HG03342 (cell line): ENCODE measurements at regions not wholly inside any gene's neighbourhood (a gene's known extent, or its start where the extent isn't known, plus 50 kb on each side); places are given as distances from the start of the nearest gene placed in this dataset.
"Not testable (repeated sequence)": the region's sequence is repeated elsewhere in the genome, so short reads cannot be mapped to it uniquely, and the experiment has no call there.

ENCODE experiments used
- ATAC-seq: cut with Tn5 transposase; IDR thresholded peaks from one replicate; pipeline ENCODE4 v1.9.1; 2021; ENCODE audit warnings: mild to moderate bottlenecking, moderate library complexity; ENCODE audit not compliant: unreplicated experiment

DNA sequence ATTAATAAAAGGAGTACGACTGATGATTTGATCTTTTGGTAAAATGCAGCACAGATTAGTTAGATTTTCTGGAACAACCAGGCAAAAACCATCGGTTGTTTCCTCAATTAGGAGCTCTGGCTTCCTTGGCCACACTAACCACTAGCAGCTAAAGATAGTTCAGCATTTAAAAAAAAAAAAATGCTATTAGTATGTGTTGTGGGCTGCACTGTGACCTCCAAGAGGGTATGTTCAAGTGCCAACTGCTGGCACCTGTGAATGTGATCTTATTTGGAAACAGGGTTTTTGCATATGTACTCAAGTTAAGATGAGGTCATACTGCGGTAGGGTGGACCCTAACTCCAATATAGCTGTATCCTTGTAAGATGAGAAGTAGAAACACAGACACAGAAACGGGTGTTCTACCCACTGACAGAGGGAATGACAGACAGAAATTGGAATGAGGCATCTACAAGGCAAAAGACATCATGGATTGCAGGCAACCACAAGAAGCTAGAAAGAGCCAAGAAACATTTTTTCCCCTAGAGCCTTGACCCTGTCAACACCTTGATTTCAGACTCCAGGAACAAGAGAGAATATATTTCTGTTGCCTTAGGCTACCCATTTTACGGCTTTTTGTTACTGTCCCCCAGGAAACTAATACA, 534.6 kb upstream of the ROBO2 start:
- no peak for ATAC-seq

GRCh38 chr3:76509179-76509830, 530.6 kb upstream of the ROBO2 start:
- no peak for ATAC-seq

- ATAC-seq = no peak
These were observed 525.1 kb upstream of the ROBO2 start for GRCh38 chr3:76514836-76515235.

GRCh38 chr3:76523337-76523736, 516.6 kb upstream of the ROBO2 start:
- ATAC-seq = no peak

GRCh38 chr3:76525726-76526125, 514.2 kb upstream of the ROBO2 start:
- ATAC-seq = no peak

DNA sequence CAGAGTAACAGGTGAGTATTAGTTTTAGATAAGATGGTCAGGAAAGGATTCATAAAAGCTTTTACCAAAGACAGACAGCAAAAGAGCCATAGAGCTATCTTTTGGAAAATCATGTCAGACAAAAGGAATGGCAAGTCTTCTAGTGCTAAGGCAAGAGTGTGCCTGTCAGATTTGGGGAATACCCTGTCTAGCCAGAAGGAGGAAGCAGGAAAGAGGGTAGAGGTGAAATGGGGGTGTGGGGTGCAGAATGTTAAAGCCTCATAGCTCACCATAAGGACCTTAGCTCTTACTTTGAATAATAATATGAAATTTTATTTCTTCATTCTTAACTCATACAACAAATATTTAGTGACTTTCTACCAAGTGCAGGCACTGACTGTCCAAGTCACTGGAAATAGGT, 512.1 kb upstream of the ROBO2 start:
- ATAC-seq = no peak

DNA sequence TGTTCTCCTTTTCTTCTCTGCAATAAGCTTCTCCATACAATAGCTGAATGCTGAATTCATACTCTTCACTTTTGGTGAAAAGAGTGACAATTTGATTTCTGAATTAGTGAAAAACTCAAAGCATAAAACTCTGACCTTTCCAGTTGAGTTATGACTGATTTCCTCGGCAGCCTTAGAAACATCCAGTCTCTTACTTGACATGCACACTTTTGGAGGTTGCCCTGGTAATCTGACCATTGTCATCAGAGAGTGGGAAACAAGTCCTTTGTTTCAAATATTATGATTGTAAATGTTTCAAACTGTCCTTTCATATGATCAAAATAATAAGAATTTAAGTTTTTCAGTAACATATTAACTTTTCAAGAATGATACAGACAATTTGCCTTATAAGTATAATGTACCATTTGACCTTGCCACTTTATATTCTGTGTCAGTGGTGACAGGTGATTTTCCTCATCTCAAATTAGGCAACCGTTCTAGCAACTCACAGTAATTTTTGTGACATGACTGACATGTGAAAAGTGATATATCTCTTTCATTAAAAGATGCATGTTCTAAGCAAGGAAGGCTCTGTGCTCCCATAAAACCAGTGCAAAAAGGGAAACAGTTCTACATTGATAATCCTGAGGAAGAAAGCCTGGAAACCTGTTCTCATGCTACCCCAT, 507.6 kb upstream of the ROBO2 start:
- ATAC-seq = no peak

GRCh38 chr3:76533710-76534109, 506.2 kb upstream of the ROBO2 start:
- not testable (repeated sequence) for ATAC-seq

DNA sequence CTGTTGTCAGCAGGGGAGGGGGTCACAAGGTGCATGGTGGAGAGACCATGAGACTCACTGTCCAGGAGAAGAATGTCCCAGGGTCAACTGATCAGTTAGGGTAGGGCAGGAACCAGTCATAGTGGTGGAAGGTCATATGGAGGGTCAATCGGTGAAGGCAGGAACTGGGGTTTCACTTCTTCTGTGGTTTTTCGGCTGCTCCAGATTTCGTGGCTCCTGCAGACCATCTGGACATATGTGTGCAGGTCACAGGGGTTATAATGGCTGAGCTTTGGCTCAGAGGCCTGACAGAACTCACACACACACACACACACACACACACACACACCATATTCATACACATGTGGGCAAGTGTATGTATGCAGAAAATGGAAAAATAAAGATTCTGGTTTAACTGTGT, 502.0 kb upstream of the ROBO2 start:
- ATAC-seq = not testable (repeated sequence)

- no peak for ATAC-seq
These were observed 492.2 kb upstream of the ROBO2 start for GRCh38 chr3:76547674-76548073.

DNA sequence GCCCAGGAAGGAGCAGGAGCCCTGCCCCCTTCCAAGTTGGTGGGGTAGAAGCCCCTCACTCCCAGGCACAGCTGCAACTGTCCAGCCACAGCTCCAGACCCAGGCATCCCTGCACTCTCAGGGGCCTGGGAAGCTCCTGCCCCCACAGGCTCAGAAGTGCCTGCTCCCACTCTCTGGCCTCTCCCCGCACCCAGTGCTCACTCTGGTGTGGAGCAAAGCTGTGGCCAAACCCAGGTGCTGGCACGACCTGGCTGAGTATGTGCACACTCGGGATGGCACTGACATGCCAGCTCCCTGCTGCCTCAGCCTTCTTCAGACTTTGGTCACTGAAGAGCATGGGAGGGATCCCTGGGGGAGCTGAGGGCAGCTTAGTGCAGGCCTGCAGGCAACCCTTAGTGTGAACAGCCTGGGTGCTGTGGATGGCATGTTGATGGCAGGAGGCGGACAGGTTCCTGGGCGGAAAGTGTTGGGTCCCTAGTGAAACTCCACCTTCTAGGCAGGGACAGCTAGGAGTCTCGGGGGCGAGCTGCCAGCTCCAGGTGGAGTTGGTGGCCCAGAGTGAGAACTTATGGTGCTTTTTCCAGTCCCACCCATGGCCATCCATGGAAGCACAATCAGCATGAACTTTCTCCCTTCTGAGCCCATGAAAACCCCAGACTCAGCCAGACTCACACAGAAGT, 489.2 kb upstream of the ROBO2 start:
- no peak for ATAC-seq

DNA sequence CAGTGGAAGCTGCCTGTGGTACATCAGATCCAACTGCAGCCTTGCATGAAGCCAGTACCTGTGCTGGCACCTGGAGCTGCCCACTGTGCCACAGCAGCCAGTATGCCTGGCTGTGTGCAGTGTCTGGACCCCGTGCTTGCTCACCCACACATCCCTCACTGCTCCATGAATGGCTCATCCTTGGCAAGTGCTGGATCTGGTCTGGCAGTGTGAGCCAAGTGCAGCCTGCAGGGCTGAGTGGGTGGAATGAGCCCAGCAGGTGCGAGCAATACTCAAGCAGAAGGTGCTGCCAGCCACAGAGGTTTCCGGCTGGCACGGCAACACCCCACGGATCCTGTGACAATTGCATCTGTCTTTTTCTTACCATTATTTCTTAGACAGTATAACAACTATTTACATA, 488.2 kb upstream of the ROBO2 start:
- ATAC-seq = no peak

- ATAC-seq = no peak
These were observed 487.2 kb upstream of the ROBO2 start for GRCh38 chr3:76552653-76553052.

GRCh38 chr3:76554707-76555106, 485.2 kb upstream of the ROBO2 start:
- ATAC-seq = no peak

- ATAC-seq = no peak
These were observed 478.2 kb upstream of the ROBO2 start for GRCh38 chr3:76561494-76562236.

DNA sequence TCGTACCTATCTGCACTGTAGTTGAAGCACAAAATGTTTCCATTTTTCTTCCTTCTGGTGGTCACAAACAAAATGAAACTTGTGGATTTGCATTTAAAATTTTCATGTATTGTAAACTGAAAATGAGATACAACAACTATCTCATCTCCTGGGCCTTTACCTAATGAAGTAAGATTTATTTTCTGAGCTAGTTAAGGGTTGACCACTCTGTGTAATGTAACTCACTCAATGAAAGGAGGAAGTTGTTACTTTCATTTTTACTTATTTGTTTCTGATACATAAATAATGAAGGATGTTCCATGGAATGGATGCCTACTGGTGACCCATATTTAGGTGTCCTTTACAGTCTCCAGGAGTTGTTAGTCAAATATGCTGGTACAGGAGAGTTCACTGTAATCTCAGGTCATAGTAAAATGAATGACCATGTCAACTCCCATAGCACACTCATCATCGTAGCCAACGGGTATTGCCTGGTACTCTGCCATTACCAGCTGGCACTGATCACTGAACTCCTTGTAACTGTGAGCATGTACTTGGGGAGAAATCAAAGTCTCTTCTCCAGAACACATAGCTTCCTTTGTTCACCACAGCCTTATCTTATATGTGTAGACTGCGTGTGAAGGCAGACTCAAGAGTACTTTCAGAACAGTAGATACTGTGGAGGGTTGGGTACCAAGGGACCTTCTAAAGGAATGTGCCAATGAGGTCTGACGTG, 474.2 kb upstream of the ROBO2 start:
- no peak for ATAC-seq

- ATAC-seq = no peak
These were observed 473.7 kb upstream of the ROBO2 start for GRCh38 chr3:76566211-76566534.

GRCh38 chr3:76566904-76567303, 473.0 kb upstream of the ROBO2 start:
- no peak for ATAC-seq

- ATAC-seq = no peak
These were observed 469.4 kb upstream of the ROBO2 start for GRCh38 chr3:76570436-76571057.

DNA sequence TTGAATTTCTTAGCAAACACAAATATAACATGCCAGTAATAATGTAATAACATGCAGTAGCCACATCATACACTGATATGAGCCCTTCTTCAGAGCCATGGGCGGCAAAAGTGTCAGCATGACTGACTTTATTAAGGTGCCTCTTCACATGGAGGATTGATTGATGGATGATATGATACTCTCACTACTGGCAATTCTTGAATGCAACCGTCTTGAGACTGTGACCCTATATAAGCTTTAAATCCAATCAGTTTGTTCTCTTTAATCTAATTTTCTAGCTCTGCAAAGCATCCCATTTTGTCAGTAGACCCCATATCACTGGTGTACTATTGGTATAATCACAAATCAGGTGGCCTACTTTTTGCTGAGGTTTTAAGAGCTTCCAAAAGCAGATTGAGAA, 463.7 kb upstream of the ROBO2 start:
- ATAC-seq = no peak
